IMR-90 (cell line): ENCODE measurements at regions not wholly inside any gene's neighbourhood (a gene's known extent, or its start where the extent isn't known, plus 50 kb on each side); places are given as distances from the start of the nearest gene placed in this dataset.

ENCODE experiments used
- ATAC-seq: fragments of 200-7000 bp; cut with Tn5 transposase; 2 replicates; pipeline ENCODE4 v1.9.1; 2020; ENCODE audit warnings: low read depth, mild to moderate bottlenecking, moderate library complexity
- BruUV-seq: library from RNA; stranded (reverse); fragments of 400-500 nt; replicated peaks from 2 replicates; lab custom pipeline; 2021; lab: Mats Ljungman, UMichigan
- CTCF ChIA-PET: fragments of 300-600 bp; formaldehyde crosslinking; extraction: SDS; loops from one replicate; lab custom pipeline; 2021; ENCODE audit warnings: antibody characterized with exemption; lab: Yijun Ruan, JAX
- POLR2A ChIA-PET: fragments of 300-600 bp; sonication (Branson Sonifier 250); formaldehyde crosslinking; loops from one replicate; lab custom pipeline; 2022; ENCODE audit warnings: antibody characterized with exemption; ENCODE audit not compliant: unreplicated experiment; lab: Charles Lee
- DNase-seq: peaks from one replicate; pipeline ENCODE4 v3.0.0; 2013
- H2AFZ ChIP-seq: replicated peaks from 2 replicates; pipeline ENCODE3; 2013; ENCODE audit warnings: low read length, mild to moderate bottlenecking; ENCODE audit not compliant: poor library complexity
- H2AK5ac ChIP-seq: 2 replicates; pipeline ENCODE4 v1.6.1; 2013; ENCODE audit warnings: low read depth, low read length, inconsistent platforms
- H2AK9ac ChIP-seq: replicated peaks from 2 replicates; pipeline ENCODE3; 2013; ENCODE audit warnings: mild to moderate bottlenecking, low read depth, low read length, moderate library complexity; ENCODE audit not compliant: poor library complexity
- H2BK120ac ChIP-seq: 2 replicates; pipeline ENCODE4 v1.6.1; 2013; ENCODE audit warnings: low read depth, low read length, inconsistent platforms
- H2BK15ac ChIP-seq: 3 replicates; pipeline ENCODE4 v1.6.1; 2013; ENCODE audit warnings: low read depth, low read length, inconsistent platforms
- H2BK20ac ChIP-seq: 2 replicates; pipeline ENCODE4 v1.6.1; 2013; ENCODE audit warnings: low read depth, mild to moderate bottlenecking, inconsistent platforms, low read length, moderate library complexity
- H2BK5ac ChIP-seq: 2 replicates; pipeline ENCODE4 v1.6.1; 2013; ENCODE audit warnings: mild to moderate bottlenecking, low read depth, low read length, inconsistent platforms; ENCODE audit not compliant: poor library complexity, severe bottlenecking
- H3K14ac ChIP-seq: replicated peaks from 2 replicates; pipeline ENCODE4 v1.6.1; 2013; ENCODE audit warnings: low read depth, low read length, inconsistent platforms
- H3K18ac ChIP-seq: 2 replicates; pipeline ENCODE4 v1.6.1; 2013; ENCODE audit warnings: low read depth, low read length, control low read depth
- H3K23ac ChIP-seq: 2 replicates; pipeline ENCODE4 v1.6.1; 2013; ENCODE audit warnings: low read depth, low read length, inconsistent platforms
- H3K27ac ChIP-seq: 2 replicates; pipeline ENCODE4 v1.5.1; 2013; ENCODE audit warnings: mild to moderate bottlenecking, control low read depth, low read length; ENCODE audit not compliant: insufficient read depth
- H3K27me3 ChIP-seq: 2 replicates; pipeline ENCODE4 v1.6.1; 2013; ENCODE audit warnings: low read length; ENCODE audit not compliant: control insufficient read depth, insufficient read depth
- H3K36me3 ChIP-seq: 2 replicates; pipeline ENCODE4 v1.6.1; 2013; ENCODE audit warnings: low read length, mixed read lengths; ENCODE audit not compliant: control insufficient read depth, insufficient read depth
- H3K4ac ChIP-seq: 2 replicates; pipeline ENCODE4 v1.6.1; 2013; ENCODE audit warnings: low read depth, low read length, inconsistent platforms
- H3K4me1 ChIP-seq: 2 replicates; pipeline ENCODE4 v1.6.1; 2013; ENCODE audit warnings: low read length, mixed read lengths; ENCODE audit not compliant: control insufficient read depth, insufficient read depth
- H3K4me2 ChIP-seq: 2 replicates; pipeline ENCODE4 v1.6.1; 2013; ENCODE audit warnings: low read depth, mild to moderate bottlenecking, control low read depth, low read length, moderate library complexity
- H3K4me3 ChIP-seq: 2 replicates; pipeline ENCODE4 v1.5.1; 2013; ENCODE audit warnings: low read depth, mild to moderate bottlenecking, control low read depth, low read length, moderate library complexity; ENCODE audit not compliant: insufficient read depth
- H3K56ac ChIP-seq: 2 replicates; pipeline ENCODE4 v1.6.1; 2013; ENCODE audit warnings: low read length, inconsistent platforms; ENCODE audit not compliant: insufficient read depth; ENCODE audit errors: extremely low read depth
- H3K79me1 ChIP-seq, 2 experiments: 2 replicates each; pipeline ENCODE4 v1.6.1; 2013; ENCODE audit warnings: low read length in 2 of 2, inconsistent platforms in 1 of 2, low read depth in 1 of 2
- H3K9ac ChIP-seq: 2 replicates; pipeline ENCODE4 v1.6.1; 2013; ENCODE audit warnings: low read depth, low read length, control low read depth
- H3K9me1 ChIP-seq: 2 replicates; pipeline ENCODE4 v1.6.1; 2013; ENCODE audit warnings: low read length, inconsistent platforms; ENCODE audit not compliant: insufficient read depth
- H3K9me3 ChIP-seq: 2 replicates; pipeline ENCODE4 v1.6.1; 2013; ENCODE audit warnings: low read length; ENCODE audit not compliant: control insufficient read depth, insufficient read depth
- H4K20me1 ChIP-seq: 2 replicates; pipeline ENCODE4 v1.6.1; 2013; ENCODE audit warnings: low read length, inconsistent platforms; ENCODE audit not compliant: insufficient read depth
- H4K5ac ChIP-seq: 2 replicates; pipeline ENCODE4 v1.6.1; 2013; ENCODE audit warnings: mild to moderate bottlenecking, low read depth, low read length, control low read depth
- H4K8ac ChIP-seq, 2 experiments: 2 replicates each; pipeline ENCODE4 v1.6.1; 2013; ENCODE audit warnings: low read depth in 2 of 2, low read length in 2 of 2, control low read depth in 1 of 2, inconsistent platforms in 1 of 2
- H4K91ac ChIP-seq: 2 replicates; pipeline ENCODE4 v1.6.1; 2013; ENCODE audit warnings: low read depth, low read length, inconsistent platforms; ENCODE audit not compliant: insufficient read depth
- ELK1 ChIP-seq: fragments of 150-350 bp; IDR thresholded peaks from 2 replicates; pipeline ENCODE4 v1.6.1; 2016; ENCODE audit warnings: low read depth, mild to moderate bottlenecking, low read length, moderate library complexity, borderline replicate concordance
- SMC3 ChIP-seq: fragments of 150-350 bp; IDR thresholded peaks from 2 replicates; pipeline ENCODE4 v1.6.1; 2016; ENCODE audit warnings: low read depth, mild to moderate bottlenecking, antibody characterized with exemption, low read length, moderate library complexity
- WGBS, 2 experiments: methylation state at CpG; one replicate each; pipeline versions ENCODE4 v1.1.5 to v1.1.7; 2013; ENCODE audit warnings: missing lambda C conversion rate in 2 of 2; ENCODE audit not compliant: insufficient read length in 1 of 2; ENCODE audit errors: extremely low coverage in 2 of 2; 5-methylcytosine and 5-hydroxymethylcytosine counted together
- dilution Hi-C: fragments of 300-500 bp; cut with HindIII; formaldehyde crosslinking; loops from one replicate; pipeline ENCODE4 v1.14.3; 2018; ENCODE audit warnings: low sequenced_read_pairs; ENCODE audit not compliant: unreplicated experiment
- in situ Hi-C: fragments of 300-500 bp; cut with MboI; formaldehyde crosslinking; loops from 3 replicates; pipeline ENCODE4 v1.14.3; 2019; ENCODE audit warnings: low sequenced_read_pairs, inconsistent platforms, mixed read lengths
- intact Hi-C: fragments of 100-400 bp; cut with micrococcal nuclease; formaldehyde crosslinking; loops from 2 replicates; pipeline ENCODE4 v1.10.0; 2022

- Histone ChIP-seq H3K9ac (no peak overlapping the region), H3K4me2 (no peak overlapping the region), H3K4me3 (no peak overlapping the region), H3K9me3 (no peaks in the 10 kb centered on the region), H2AK9ac (no peak overlapping the region), H4K5ac (no peak overlapping the region), H2BK5ac (no peak overlapping the region), H2BK20ac (no peak overlapping the region), H3K18ac (no peak overlapping the region), H3K56ac (no peak overlapping the region), H4K8ac (no peak overlapping the region), H3K27ac (no peak overlapping the region), H3K9me1 (no peaks in the 10 kb centered on the region), H3K36me3 (no peaks in the 10 kb centered on the region), H3K4me1 (no peaks in the 10 kb centered on the region), H3K27me3 (peaks cover 29% of the 10 kb centered on the region), H4K91ac (no peak overlapping the region), H3K14ac (no peak overlapping the region), H3K79me1 (no peaks in the 10 kb centered on the region), H3K4ac (no peak overlapping the region), H4K20me1 (no peaks in the 10 kb centered on the region), H2BK120ac (no peak overlapping the region), H3K23ac (no peak overlapping the region), H2BK15ac (no peak overlapping the region), H2AK5ac (no peak overlapping the region), H2AFZ (no peak overlapping the region)
- TF ChIP-seq SMC3 (no peak), ELK1 (no peak)
- ChIA-PET POLR2A (interaction anchor here (0.6 kb wide), 1 partner anchor 13 kb away, joined by 3 read pairs; no protein-coding TSS in a partner anchor), CTCF (no interaction called here)
- 13% methylated on average over 1 of the region's 3 CpGs; no CpG with 5 or more reads in 1 of the 2 experiments for WGBS, 2 experiments
- intact Hi-C loops, result no loop called here
- in situ Hi-C loops, result no loop called here
- no peak for ATAC-seq
- dilution Hi-C loops, result no loop called here
- no TSS peak for BruUV-seq
- no peak for DNase-seq
These were observed 173.1 kb downstream of the JCAD start for GRCh38 chr10:29886299-29886698.
